ENCODE measurements at regions not wholly inside any gene's neighbourhood (a gene's known extent, or its start where the extent isn't known, plus 50 kb on each side); places are given as distances from the start of the nearest gene placed in this dataset.

DNA sequence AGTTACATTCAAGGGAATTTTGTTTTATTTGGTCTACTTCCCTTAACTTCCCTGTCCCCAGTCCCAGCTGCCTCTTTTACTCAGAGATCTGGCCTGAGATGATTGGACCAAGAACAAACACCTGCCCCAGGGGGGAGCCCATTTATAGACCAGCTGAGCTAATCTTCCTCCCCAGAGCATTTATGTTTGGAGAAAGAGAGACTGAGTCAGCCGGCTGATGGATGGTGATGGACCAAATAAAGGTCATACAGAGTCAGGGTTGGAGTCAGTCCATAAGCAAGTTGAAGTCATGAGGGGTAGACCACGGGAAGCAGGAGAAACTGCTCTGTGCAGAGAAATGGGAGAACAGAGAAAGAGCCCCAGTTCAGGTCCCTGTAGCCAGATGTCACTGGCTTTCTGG, 77.7 kb downstream of the TMEM174 start:
- no peaks in the 10 kb centered on the region for H3K9me3 ChIP-seq (replicated peaks; ENCODE audit: control insufficient read depth, insufficient read depth, low read length)
- no peak overlapping the region for H3K4me3 ChIP-seq (replicated peaks in 1 of 3; ENCODE audit: insufficient read depth in 1 of 3, low read depth in 1 of 3, low read length in 3 of 3)
- H4K20me1 ChIP-seq (replicated peaks; ENCODE audit: control insufficient read depth, extremely low read depth, insufficient read depth, low read length) = no peaks in the 10 kb centered on the region
- no peaks in the 10 kb centered on the region for H3K36me3 ChIP-seq (ENCODE audit: control insufficient read depth in 2 of 2, extremely low read depth in 1 of 2, insufficient read depth in 2 of 2, low read length in 2 of 2)
- H2AFZ ChIP-seq (ENCODE audit: low read depth, low read length) = no peak overlapping the region
- no peak overlapping the region for H3K9ac ChIP-seq (replicated peaks; ENCODE audit: extremely low read depth, insufficient read depth, low read length)
- CTCF ChIA-PET = interaction anchor here (1.1 kb wide), 2 partner anchors 32 to 47 kb away, joined by 3 read pairs; no protein-coding TSS in a partner anchor
- POLR2A ChIA-PET = no interaction called here
- H3K4me2 ChIP-seq (ENCODE audit: insufficient read depth, low read length) = no peak overlapping the region
- no peaks in the 10 kb centered on the region for H3K79me2 ChIP-seq (ENCODE audit: control insufficient read depth, insufficient read depth, low read length)
- intact Hi-C loops (cut with micrococcal nuclease) (no loop called here), dilution Hi-C loops (cut with MboI; ENCODE audit: extremely low pct_ligation_motif_present, low sequenced_read_pairs) (no loop called here)
- H3K27ac ChIP-seq (ENCODE audit: insufficient read depth, low read depth, low read length) = no peak overlapping the region
- TF ChIP-seq JUN (IDR thresholded peaks at IDR 0.05; ENCODE audit: borderline replicate concordance, insufficient read depth, insufficient read length, low read depth) = no peak
- TF ChIP-seq, protein P1, sequence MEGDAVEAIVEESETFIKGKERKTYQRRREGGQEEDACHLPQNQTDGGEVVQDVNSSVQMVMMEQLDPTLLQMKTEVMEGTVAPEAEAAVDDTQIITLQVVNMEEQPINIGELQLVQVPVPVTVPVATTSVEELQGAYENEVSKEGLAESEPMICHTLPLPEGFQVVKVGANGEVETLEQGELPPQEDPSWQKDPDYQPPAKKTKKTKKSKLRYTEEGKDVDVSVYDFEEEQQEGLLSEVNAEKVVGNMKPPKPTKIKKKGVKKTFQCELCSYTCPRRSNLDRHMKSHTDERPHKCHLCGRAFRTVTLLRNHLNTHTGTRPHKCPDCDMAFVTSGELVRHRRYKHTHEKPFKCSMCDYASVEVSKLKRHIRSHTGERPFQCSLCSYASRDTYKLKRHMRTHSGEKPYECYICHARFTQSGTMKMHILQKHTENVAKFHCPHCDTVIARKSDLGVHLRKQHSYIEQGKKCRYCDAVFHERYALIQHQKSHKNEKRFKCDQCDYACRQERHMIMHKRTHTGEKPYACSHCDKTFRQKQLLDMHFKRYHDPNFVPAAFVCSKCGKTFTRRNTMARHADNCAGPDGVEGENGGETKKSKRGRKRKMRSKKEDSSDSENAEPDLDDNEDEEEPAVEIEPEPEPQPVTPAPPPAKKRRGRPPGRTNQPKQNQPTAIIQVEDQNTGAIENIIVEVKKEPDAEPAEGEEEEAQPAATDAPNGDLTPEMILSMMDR (IDR thresholded peaks at IDR 0.05; ENCODE audit: extremely low read depth in 1 of 2, insufficient read depth in 1 of 2, low read depth in 1 of 2, low read length in 2 of 2) = no peak
- FAIRE-seq (no peak), DNase-seq (ENCODE audit: low read depth, low spot score) (no peak)
- no TSS peak for BruUV-seq (replicated peaks)
- no peaks in the 10 kb centered on the region for H3K4me1 ChIP-seq (ENCODE audit: control insufficient read depth, extremely low read depth, insufficient read depth, low read length)
- no peaks in the 10 kb centered on the region for H3K9me1 ChIP-seq (replicated peaks; ENCODE audit: control insufficient read depth, extremely low read depth, insufficient read depth, low read length)
- H3K27me3 ChIP-seq (ENCODE audit: control insufficient read depth in 2 of 2, insufficient read depth in 2 of 2, low read length in 2 of 2) = peaks cover 51 to 66% of the 10 kb centered on the region in 2 experiments

DNA sequence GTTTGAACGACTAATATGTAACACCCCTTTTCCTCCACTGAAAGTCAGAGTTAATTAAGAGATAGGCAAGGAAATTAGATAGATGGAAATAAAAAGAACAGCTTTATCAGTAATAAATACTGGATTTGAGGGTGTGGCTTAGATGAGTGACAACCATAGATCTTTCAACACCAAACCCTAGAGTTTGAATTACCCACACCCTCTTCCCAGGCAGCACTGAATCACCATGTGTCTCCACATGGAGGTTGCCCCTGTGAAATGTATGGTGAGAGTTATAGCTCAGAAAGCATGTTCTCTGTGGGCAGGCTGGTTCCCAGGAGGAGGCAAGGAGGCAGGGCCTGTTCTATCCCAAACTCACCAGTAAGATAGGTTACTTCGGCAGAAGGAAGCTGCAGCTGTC, 69.7 kb downstream of the TMEM174 start:
- Histone ChIP-seq H3K4me1 (ENCODE audit: control insufficient read depth, extremely low read depth, insufficient read depth, low read length) (no peaks in the 10 kb centered on the region), H3K4me3 (replicated peaks in 1 of 3; ENCODE audit: insufficient read depth in 1 of 3, low read depth in 1 of 3, low read length in 3 of 3) (no peak overlapping the region), H3K9ac (replicated peaks; ENCODE audit: extremely low read depth, insufficient read depth, low read length) (no peak overlapping the region), H3K79me2 (ENCODE audit: control insufficient read depth, insufficient read depth, low read length) (no peaks in the 10 kb centered on the region), H3K27ac (ENCODE audit: insufficient read depth, low read depth, low read length) (no peak overlapping the region), H3K27me3 (ENCODE audit: control insufficient read depth in 2 of 2, insufficient read depth in 2 of 2, low read length in 2 of 2) (peaks cover 51 to 76% of the 10 kb centered on the region in 2 experiments), H3K36me3 (ENCODE audit: control insufficient read depth in 2 of 2, extremely low read depth in 1 of 2, insufficient read depth in 2 of 2, low read length in 2 of 2) (no peaks in the 10 kb centered on the region), H4K20me1 (replicated peaks; ENCODE audit: control insufficient read depth, extremely low read depth, insufficient read depth, low read length) (no peaks in the 10 kb centered on the region), H3K9me1 (replicated peaks; ENCODE audit: control insufficient read depth, extremely low read depth, insufficient read depth, low read length) (no peaks in the 10 kb centered on the region), H2AFZ (ENCODE audit: low read depth, low read length) (no peak overlapping the region), H3K9me3 (replicated peaks; ENCODE audit: control insufficient read depth, insufficient read depth, low read length) (no peaks in the 10 kb centered on the region), H3K4me2 (ENCODE audit: insufficient read depth, low read length) (no peak overlapping the region)
- DNase-seq (ENCODE audit: low read depth, low spot score) (no peak), FAIRE-seq (no peak)
- no peak for TF ChIP-seq JUN (IDR thresholded peaks at IDR 0.05; ENCODE audit: borderline replicate concordance, insufficient read depth, insufficient read length, low read depth)
- dilution Hi-C loops (cut with MboI; ENCODE audit: extremely low pct_ligation_motif_present, low sequenced_read_pairs) (no loop called here), intact Hi-C loops (cut with micrococcal nuclease) (no loop called here)
- ChIA-PET CTCF (interaction anchor here (1.0 to 4.0 kb wide), 5 partner anchors 17 to 212 kb away, joined by 3 to 24 read pairs (median 4); no protein-coding TSS in a partner anchor), POLR2A (no interaction called here)
- no TSS peak for BruUV-seq (replicated peaks)
